B cell (primary cell): ENCODE measurements at regions not wholly inside any gene's neighbourhood (a gene's known extent, or its start where the extent isn't known, plus 50 kb on each side); places are given as distances from the start of the nearest gene placed in this dataset.
A peak's percentile ranks its signal among the peaks of the same experiment; 100 is the strongest.

Experiments
- ATAC-seq: fragments of 200-7000 bp; cut with Tn5 transposase; one replicate; pipeline ENCODE4 v1.10.0; 2021; ENCODE audit warnings: low read depth, mild to moderate bottlenecking, moderate number of reproducible peaks, moderate library complexity
- CTCF ChIA-PET: fragments of 350-600 bp; sonication (Branson Sonifier 250); formaldehyde crosslinking; loops from one replicate; lab custom pipeline; 2021; ENCODE audit warnings: antibody characterized with exemption, inconsistent platforms; lab: Charles Lee
- POLR2A ChIA-PET: fragments of 350-600 bp; sonication (Branson Sonifier 250); formaldehyde crosslinking; loops from one replicate; lab custom pipeline; 2021; ENCODE audit warnings: antibody characterized with exemption; lab: Charles Lee
- DNase-seq: peaks from one replicate; pipeline ENCODE4 v3.0.0; 2013
- H2AFZ ChIP-seq: 2 replicates; pipeline ENCODE4 v1.6.1; 2012; ENCODE audit warnings: mild to moderate bottlenecking, low read depth, low read length; ENCODE audit not compliant: insufficient read depth, poor library complexity, severe bottlenecking
- H3K27ac ChIP-seq, 2 donors: 1 replicate in 1 of 2; 2 replicates in 1 of 2; pipeline ENCODE4 v1.5.1; 2012 to 2013; ENCODE audit warnings: low read length in 2 of 2, mild to moderate bottlenecking in 2 of 2, moderate library complexity in 1 of 2
- H3K27me3 ChIP-seq, 4 experiments: fragments of 200-600 bp in 1 of 4; sonication (generic) in 1 of 4; replicated peaks in 1 of 4; 1 replicate in 2 of 4; 2 replicates in 2 of 4; pipeline versions ENCODE4 v1.6.1 to v1.7.0; 2013 to 2016; ENCODE audit warnings: low read length in 3 of 4, mild to moderate bottlenecking in 2 of 4, mixed read lengths in 1 of 4, moderate library complexity in 1 of 4; ENCODE audit not compliant: insufficient read depth in 4 of 4, control insufficient read depth in 3 of 4; ENCODE audit errors: control extremely low read depth in 1 of 4
- H3K36me3 ChIP-seq, 2 experiments: replicated peaks in 1 of 2; 1 replicate in 1 of 2; 2 replicates in 1 of 2; pipeline versions ENCODE4 v1.6.1 to v1.7.1; 2013; ENCODE audit warnings: low read length in 1 of 2; ENCODE audit not compliant: insufficient read depth in 2 of 2, control insufficient read depth in 1 of 2; ENCODE audit errors: control extremely low read depth in 1 of 2, extremely low read depth in 1 of 2
- H3K4me1 ChIP-seq, 2 donors: fragments of 200-600 bp in 1 of 2; sonication (generic) in 1 of 2; 1 replicate in 1 of 2; 2 replicates in 1 of 2; pipeline versions ENCODE4 v1.5.1 to v1.6.1; 2013 to 2017; ENCODE audit warnings: low read length in 2 of 2; ENCODE audit not compliant: control insufficient read depth in 2 of 2, insufficient read depth in 2 of 2
- H3K4me2 ChIP-seq: replicated peaks from 2 replicates; pipeline ENCODE3; 2012; ENCODE audit warnings: mild to moderate bottlenecking, low read depth, low read length; ENCODE audit not compliant: poor library complexity, severe bottlenecking
- H3K4me3 ChIP-seq, 5 experiments: fragments of 200-600 bp in 1 of 5; sonication (generic) in 1 of 5; 1 replicate in 3 of 5; 2 replicates in 2 of 5; pipeline versions ENCODE4 v1.5.1 to v1.7.0; 2011 to 2016; ENCODE audit warnings: low read length in 4 of 5, mild to moderate bottlenecking in 4 of 5, low read depth in 2 of 5, control low read depth in 1 of 5, moderate library complexity in 1 of 5; ENCODE audit not compliant: insufficient read depth in 1 of 5; ENCODE audit errors: control extremely low read depth in 1 of 5, extremely low read depth in 1 of 5
- H3K79me2 ChIP-seq: fragments of 200-600 bp; sonication (generic); one replicate; pipeline ENCODE4 v1.6.0; 2016; ENCODE audit warnings: low read length; ENCODE audit not compliant: control insufficient read depth, insufficient read depth
- H3K9ac ChIP-seq: fragments of 200-600 bp; sonication (generic); 2 replicates; pipeline ENCODE4 v1.6.1; 2017; ENCODE audit warnings: mild to moderate bottlenecking, low read length, moderate library complexity
- H3K9me3 ChIP-seq, 3 donors: one replicate each; pipeline versions ENCODE4 v1.6.1 to v1.7.1; 2013; ENCODE audit warnings: low read length in 2 of 3; ENCODE audit not compliant: control insufficient read depth in 2 of 3, insufficient read depth in 1 of 3; ENCODE audit errors: control extremely low read depth in 1 of 3
- H4K20me1 ChIP-seq: 2 replicates; pipeline ENCODE4 v1.6.0; 2012; ENCODE audit warnings: mild to moderate bottlenecking, low read length; ENCODE audit not compliant: insufficient read depth, control insufficient read depth, poor library complexity, severe bottlenecking
- H3K27ac Mint-ChIP-seq: one replicate; pipeline ENCODE4 v1.8.0; 2021; ENCODE audit warnings: mixed read lengths
- H3K27me3 Mint-ChIP-seq: one replicate; pipeline ENCODE4 v1.8.0; 2021; ENCODE audit warnings: mixed read lengths
- H3K4me1 Mint-ChIP-seq: one replicate; pipeline ENCODE4 v1.8.0; 2021; ENCODE audit warnings: mixed read lengths
- H3K4me3 Mint-ChIP-seq: one replicate; pipeline ENCODE4 v1.8.0; 2021; ENCODE audit warnings: mixed read lengths
- H3K9me3 Mint-ChIP-seq: one replicate; pipeline ENCODE4 v1.8.0; 2022; ENCODE audit warnings: mixed read lengths; ENCODE audit not compliant: insufficient read depth
- EZH2 ChIP-seq: IDR thresholded peaks from 2 replicates; pipeline ENCODE4 v1.6.1; 2012; ENCODE audit warnings: borderline replicate concordance, low read depth, mild to moderate bottlenecking, moderate library complexity, low read length; ENCODE audit not compliant: insufficient read depth, poor library complexity, severe bottlenecking
- WGBS: methylation state at CpG from one replicate; pipeline ENCODE4 v1.1.5; 2013; ENCODE audit warnings: missing lambda C conversion rate; ENCODE audit not compliant: insufficient coverage; 5-methylcytosine and 5-hydroxymethylcytosine counted together
- intact Hi-C: fragments of 100-400 bp; cut with micrococcal nuclease; formaldehyde crosslinking; loops from one replicate; pipeline ENCODE4 v1.10.0; 2022
- TF ChIP-seq, protein P1 (sequence below): fragments of 200-600 bp; IDR thresholded peaks from one replicate; pipeline ENCODE4 v1.8.0; 2022; ENCODE audit warnings: antibody characterized with exemption, mild to moderate bottlenecking

DNA sequence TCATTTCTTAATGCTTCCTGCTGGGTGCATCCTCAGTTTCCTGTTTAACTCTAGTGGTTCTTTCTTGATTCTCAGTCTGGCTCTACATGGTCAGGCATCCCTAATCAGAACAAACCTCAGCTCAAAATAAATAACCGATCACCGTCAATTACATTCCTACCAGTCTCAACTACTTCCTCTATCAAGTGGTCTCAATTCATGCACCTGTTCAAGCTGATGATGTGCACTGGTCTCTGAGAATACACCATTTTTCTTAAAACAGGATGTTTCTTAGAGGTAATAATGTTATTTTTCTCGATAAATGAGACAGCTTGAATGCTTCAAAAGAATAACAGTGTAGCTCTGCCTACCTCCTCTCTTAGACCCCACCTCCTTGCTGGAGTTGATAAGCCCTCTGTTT is 420.9 kb downstream of the SOCS6 start:
- Mint-ChIP-seq H3K9me3 (peaks cover 4% of the 10 kb centered on the region), H3K4me1 (peaks cover 10% of the 10 kb centered on the region), H3K27ac (no peak overlapping the region), H3K27me3 (no peaks in the 10 kb centered on the region), H3K4me3 (no peak overlapping the region)
- H3K4me3 ChIP-seq: no peak overlapping the region
- no peak overlapping the region for H3K4me2 ChIP-seq
- CTCF ChIA-PET: no interaction called here
- DNase-seq (peak; percentile 8), ATAC-seq (peak; percentile 14)
- TF ChIP-seq EZH2: no peak
- TF ChIP-seq, protein P1, sequence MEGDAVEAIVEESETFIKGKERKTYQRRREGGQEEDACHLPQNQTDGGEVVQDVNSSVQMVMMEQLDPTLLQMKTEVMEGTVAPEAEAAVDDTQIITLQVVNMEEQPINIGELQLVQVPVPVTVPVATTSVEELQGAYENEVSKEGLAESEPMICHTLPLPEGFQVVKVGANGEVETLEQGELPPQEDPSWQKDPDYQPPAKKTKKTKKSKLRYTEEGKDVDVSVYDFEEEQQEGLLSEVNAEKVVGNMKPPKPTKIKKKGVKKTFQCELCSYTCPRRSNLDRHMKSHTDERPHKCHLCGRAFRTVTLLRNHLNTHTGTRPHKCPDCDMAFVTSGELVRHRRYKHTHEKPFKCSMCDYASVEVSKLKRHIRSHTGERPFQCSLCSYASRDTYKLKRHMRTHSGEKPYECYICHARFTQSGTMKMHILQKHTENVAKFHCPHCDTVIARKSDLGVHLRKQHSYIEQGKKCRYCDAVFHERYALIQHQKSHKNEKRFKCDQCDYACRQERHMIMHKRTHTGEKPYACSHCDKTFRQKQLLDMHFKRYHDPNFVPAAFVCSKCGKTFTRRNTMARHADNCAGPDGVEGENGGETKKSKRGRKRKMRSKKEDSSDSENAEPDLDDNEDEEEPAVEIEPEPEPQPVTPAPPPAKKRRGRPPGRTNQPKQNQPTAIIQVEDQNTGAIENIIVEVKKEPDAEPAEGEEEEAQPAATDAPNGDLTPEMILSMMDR: no peak
- no peaks in the 10 kb centered on the region for H3K79me2 ChIP-seq
- H4K20me1 ChIP-seq: no peaks in the 10 kb centered on the region
- H2AFZ ChIP-seq: no peak overlapping the region
- H3K4me1 ChIP-seq: peaks cover 0 to 5% of the 10 kb centered on the region in 2 donors
- no peaks in the 10 kb centered on the region for H3K36me3 ChIP-seq
- intact Hi-C loops: no loop called here
- H3K9ac ChIP-seq: no peak overlapping the region
- peaks cover 0 to 5% (median 0%) of the 10 kb centered on the region in 3 donors for H3K9me3 ChIP-seq
- no CpG with 5 or more reads among the region's 3 CpGs for WGBS
- H3K27me3 ChIP-seq: no peaks in the 10 kb centered on the region
- POLR2A ChIA-PET: no interaction called here
- no peak overlapping the region for H3K27ac ChIP-seq

DNA sequence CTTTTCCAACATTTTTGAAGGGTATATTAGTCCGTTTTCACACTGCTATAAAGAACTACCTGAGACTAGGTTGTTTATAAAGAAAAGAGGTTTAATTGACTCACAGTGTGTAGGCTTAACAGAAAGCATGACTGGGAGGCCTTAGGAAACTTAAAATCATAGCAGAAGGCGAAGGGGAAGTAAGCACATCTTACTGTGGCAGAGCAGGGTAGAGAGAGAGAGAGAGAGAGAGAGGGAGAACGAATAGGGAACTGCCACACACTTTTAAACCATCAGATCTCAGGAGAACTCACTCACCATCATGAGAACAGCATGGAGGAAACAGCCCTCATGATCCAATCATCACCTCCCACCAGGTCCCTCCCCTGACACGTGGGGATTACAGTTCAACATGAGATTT is 420.3 kb downstream of the SOCS6 start:
- ChIA-PET POLR2A (no interaction called here), CTCF (no interaction called here)
- intact Hi-C loops: no loop called here
- H3K27me3 Mint-ChIP-seq: no peaks in the 10 kb centered on the region
- Histone ChIP-seq H3K27ac (no peak overlapping the region), H4K20me1 (no peaks in the 10 kb centered on the region), H3K9ac (no peak overlapping the region), H3K9me3 (peaks cover 0 to under 1% (median 0%) of the 10 kb centered on the region in 3 donors), H3K27me3 (no peaks in the 10 kb centered on the region), H3K4me1 (peaks cover 0 to 5% of the 10 kb centered on the region in 2 donors), H3K36me3 (no peaks in the 10 kb centered on the region), H3K4me3 (no peak overlapping the region), H2AFZ (no peak overlapping the region), H3K79me2 (no peaks in the 10 kb centered on the region), H3K4me2 (no peak overlapping the region)
- ATAC-seq: no peak
- no peak for TF ChIP-seq EZH2
- TF ChIP-seq, protein P1: no peak
- WGBS: 20% methylated on average over 1 of the region's 4 CpGs
- DNase-seq: no peak
- peaks cover 4% of the 10 kb centered on the region for H3K9me3 Mint-ChIP-seq
- no peak overlapping the region for H3K27ac Mint-ChIP-seq
- H3K4me1 Mint-ChIP-seq: peaks cover 10% of the 10 kb centered on the region
- H3K4me3 Mint-ChIP-seq: no peak overlapping the region
